HUES6 (cell line): ENCODE measurements at regions not wholly inside any gene's neighbourhood (a gene's known extent, or its start where the extent isn't known, plus 50 kb on each side); places are given as distances from the start of the nearest gene placed in this dataset.

Experiments
- H3K27ac ChIP-seq: 2 replicates; pipeline ENCODE4 v1.7.0; 2013; ENCODE audit warnings: low read depth, mild to moderate bottlenecking, low read length, inconsistent platforms
- H3K27me3 ChIP-seq: 2 replicates; pipeline ENCODE4 v1.6.1; 2013; ENCODE audit warnings: low read length; ENCODE audit not compliant: control insufficient read depth, insufficient read depth
- H3K36me3 ChIP-seq: 2 replicates; pipeline ENCODE4 v1.6.1; 2013; ENCODE audit warnings: low read length; ENCODE audit not compliant: control insufficient read depth, insufficient read depth
- H3K4me1 ChIP-seq: 2 replicates; pipeline ENCODE4 v1.6.1; 2013; ENCODE audit warnings: low read length; ENCODE audit not compliant: control insufficient read depth, insufficient read depth
- H3K4me3 ChIP-seq: 2 replicates; pipeline ENCODE4 v1.5.1; 2013; ENCODE audit warnings: low read depth, low read length
- H3K9ac ChIP-seq: one replicate; pipeline ENCODE4 v1.6.1; 2013; ENCODE audit warnings: mild to moderate bottlenecking, low read length
- H3K9me3 ChIP-seq: 2 replicates; pipeline ENCODE4 v1.6.1; 2013; ENCODE audit warnings: low read depth, low read length; ENCODE audit not compliant: control insufficient read depth, insufficient read depth

GRCh38 chr15:35678774-35679173 lies 132.8 kb upstream of the DPH6 start:
- H3K4me1 ChIP-seq = peaks cover 6% of the 10 kb centered on the region; the same call in 1 of the 2 replicates

GRCh38 chr15:35679186-35679585 lies 133.2 kb upstream of the DPH6 start:
- H3K27ac ChIP-seq = no peak overlapping the region
- no peak overlapping the region for H3K9ac ChIP-seq
- H3K27me3 ChIP-seq = no peaks in the 10 kb centered on the region
- no peaks in the 10 kb centered on the region for H3K36me3 ChIP-seq
- H3K4me1 ChIP-seq = peaks cover 6% of the 10 kb centered on the region; the same call in 1 of the 2 replicates
- no peak overlapping the region for H3K4me3 ChIP-seq
- no peaks in the 10 kb centered on the region for H3K9me3 ChIP-seq

More at GRCh38 chr15:35678774-35679173, 132.8 kb upstream of the DPH6 start:
- no peak overlapping the region for H3K27ac ChIP-seq
- no peaks in the 10 kb centered on the region for H3K9me3 ChIP-seq
- H3K4me3 ChIP-seq = no peak overlapping the region
- no peaks in the 10 kb centered on the region for H3K36me3 ChIP-seq
- H3K27me3 ChIP-seq = no peaks in the 10 kb centered on the region
- no peak overlapping the region for H3K9ac ChIP-seq

- Histone ChIP-seq H3K9ac (no peak overlapping the region), H3K27ac (no peak overlapping the region), H3K9me3 (no peaks in the 10 kb centered on the region), H3K36me3 (no peaks in the 10 kb centered on the region), H3K27me3 (no peaks in the 10 kb centered on the region), H3K4me3 (no peak overlapping the region), H3K4me1 (no peaks in the 10 kb centered on the region)
Observed at GRCh38 chr15:35680951-35681350, 135.0 kb upstream of the DPH6 start.

GRCh38 chr15:35686347-35686746 lies 140.4 kb upstream of the DPH6 start:
- no peaks in the 10 kb centered on the region for H3K4me1 ChIP-seq
- no peaks in the 10 kb centered on the region for H3K9me3 ChIP-seq
- H3K27me3 ChIP-seq = no peaks in the 10 kb centered on the region
- no peak overlapping the region for H3K27ac ChIP-seq
- H3K9ac ChIP-seq = no peak overlapping the region
- no peak overlapping the region for H3K4me3 ChIP-seq
- H3K36me3 ChIP-seq = no peaks in the 10 kb centered on the region

- H3K27ac ChIP-seq = no peak overlapping the region
- H3K36me3 ChIP-seq = no peaks in the 10 kb centered on the region
- H3K4me3 ChIP-seq = no peak overlapping the region
- H3K9me3 ChIP-seq = no peaks in the 10 kb centered on the region
- H3K27me3 ChIP-seq = no peaks in the 10 kb centered on the region
- no peaks in the 10 kb centered on the region for H3K4me1 ChIP-seq
- no peak overlapping the region for H3K9ac ChIP-seq
Observed at GRCh38 chr15:35689266-35689665, 143.3 kb upstream of the DPH6 start.

GRCh38 chr15:35690089-35690488 lies 144.1 kb upstream of the DPH6 start:
- Histone ChIP-seq H3K36me3 (no peaks in the 10 kb centered on the region), H3K4me3 (no peak overlapping the region), H3K4me1 (no peaks in the 10 kb centered on the region), H3K9me3 (no peaks in the 10 kb centered on the region), H3K9ac (no peak overlapping the region), H3K27me3 (no peaks in the 10 kb centered on the region), H3K27ac (no peak overlapping the region)

GRCh38 chr15:35690698-35691116 lies 144.7 kb upstream of the DPH6 start:
- Histone ChIP-seq H3K27ac (no peak overlapping the region), H3K36me3 (no peaks in the 10 kb centered on the region), H3K9me3 (no peaks in the 10 kb centered on the region), H3K4me3 (no peak overlapping the region), H3K4me1 (no peaks in the 10 kb centered on the region), H3K9ac (no peak overlapping the region), H3K27me3 (no peaks in the 10 kb centered on the region)

- Histone ChIP-seq H3K27ac (no peak overlapping the region), H3K27me3 (no peaks in the 10 kb centered on the region), H3K9ac (no peak overlapping the region), H3K36me3 (no peaks in the 10 kb centered on the region), H3K4me1 (no peaks in the 10 kb centered on the region; the same call in 1 of the 2 replicates), H3K9me3 (no peaks in the 10 kb centered on the region), H3K4me3 (no peak overlapping the region)
Observed at GRCh38 chr15:35691173-35691761, 145.3 kb upstream of the DPH6 start.

GRCh38 chr15:35691891-35692867 lies 146.2 kb upstream of the DPH6 start:
- Histone ChIP-seq H3K27me3 (no peaks in the 10 kb centered on the region), H3K9me3 (no peaks in the 10 kb centered on the region), H3K27ac (no peak overlapping the region), H3K4me3 (no peak overlapping the region), H3K4me1 (peaks cover 8% of the 10 kb centered on the region; the same call in 1 of the 2 replicates), H3K36me3 (no peaks in the 10 kb centered on the region), H3K9ac (no peak overlapping the region)

- Histone ChIP-seq H3K27ac (no peak overlapping the region), H3K27me3 (no peaks in the 10 kb centered on the region), H3K4me3 (no peak overlapping the region), H3K9me3 (no peaks in the 10 kb centered on the region), H3K9ac (no peak overlapping the region), H3K4me1 (peaks cover 19% of the 10 kb centered on the region), H3K36me3 (no peaks in the 10 kb centered on the region)
Observed at GRCh38 chr15:35693286-35693685, 147.3 kb upstream of the DPH6 start.

GRCh38 chr15:35693886-35694285 lies 147.9 kb upstream of the DPH6 start:
- no peaks in the 10 kb centered on the region for H3K27me3 ChIP-seq
- H3K9me3 ChIP-seq = no peaks in the 10 kb centered on the region
- H3K27ac ChIP-seq = no peak overlapping the region
- H3K4me3 ChIP-seq = no peak overlapping the region
- H3K9ac ChIP-seq = no peak overlapping the region
- H3K4me1 ChIP-seq = peaks cover 25% of the 10 kb centered on the region
- H3K36me3 ChIP-seq = no peaks in the 10 kb centered on the region
